ENCODE measurements at regions not wholly inside any gene's neighbourhood (a gene's known extent, or its start where the extent isn't known, plus 50 kb on each side); places are given as distances from the start of the nearest gene placed in this dataset.

GRCh38 chr9:7325995-7326394 lies 473.6 kb downstream of the DMAC1 start:
- TF ChIP-seq CTCF (IDR thresholded peaks at IDR 0.05; ENCODE audit: insufficient read depth, low read length, poor library complexity, severe bottlenecking): no peak
- no peak for TF ChIP-seq EZH2phosphoT487 (conservative IDR thresholded peaks at IDR 0.05; ENCODE audit: low read length)

All from SU-DHL-6 (cell line).